H9 (cell line): ENCODE measurements at regions not wholly inside any gene's neighbourhood (a gene's known extent, or its start where the extent isn't known, plus 50 kb on each side); places are given as distances from the start of the nearest gene placed in this dataset.

Source experiments
- DNase-seq: peaks from one replicate; pipeline ENCODE4 v3.0.0-alpha.2; 2017
- H2AFZ ChIP-seq: one replicate; pipeline ENCODE4 v1.6.1; 2013; ENCODE audit warnings: mild to moderate bottlenecking, low read length, control low read depth, moderate library complexity
- H2AK5ac ChIP-seq: 2 replicates; pipeline ENCODE4 v1.6.1; 2013; ENCODE audit warnings: low read length, control low read depth, mixed read lengths; ENCODE audit not compliant: insufficient read length
- H2BK120ac ChIP-seq: one replicate; pipeline ENCODE4 v1.6.1; 2013; ENCODE audit warnings: low read depth, mild to moderate bottlenecking, low read length, control low read depth, inconsistent platforms; ENCODE audit not compliant: poor library complexity, severe bottlenecking
- H2BK12ac ChIP-seq: 2 replicates; pipeline ENCODE4 v1.6.1; 2013; ENCODE audit warnings: low read length, control low read depth, mixed read lengths, low read depth; ENCODE audit not compliant: insufficient read length
- H2BK15ac ChIP-seq: 2 replicates; pipeline ENCODE4 v1.6.1; 2013; ENCODE audit warnings: low read depth, low read length, control low read depth
- H2BK20ac ChIP-seq: one replicate; pipeline ENCODE4 v1.6.1; 2013; ENCODE audit warnings: low read depth, mild to moderate bottlenecking, low read length, control low read depth, inconsistent platforms; ENCODE audit not compliant: poor library complexity, severe bottlenecking
- H2BK5ac ChIP-seq: 2 replicates; pipeline ENCODE4 v1.6.1; 2013; ENCODE audit warnings: low read length, control low read depth, mixed read lengths; ENCODE audit not compliant: insufficient read length
- H3K14ac ChIP-seq: 2 replicates; pipeline ENCODE4 v1.6.1; 2013; ENCODE audit warnings: low read length, control low read depth; ENCODE audit not compliant: insufficient read depth
- H3K18ac ChIP-seq: 2 replicates; pipeline ENCODE4 v1.6.1; 2013; ENCODE audit warnings: low read depth, mild to moderate bottlenecking, mixed read lengths, low read length, control low read depth; ENCODE audit not compliant: insufficient read length
- H3K23ac ChIP-seq: 2 replicates; pipeline ENCODE4 v1.6.1; 2013; ENCODE audit warnings: low read length, control low read depth, mixed read lengths, low read depth; ENCODE audit not compliant: insufficient read length
- H3K23me2 ChIP-seq: 2 replicates; pipeline ENCODE4 v1.6.1; 2013; ENCODE audit warnings: low read depth, mild to moderate bottlenecking, mixed read lengths, low read length, control low read depth; ENCODE audit not compliant: insufficient read length, poor library complexity, severe bottlenecking
- H3K27ac ChIP-seq: 2 replicates; pipeline ENCODE4 v1.5.1; 2013; ENCODE audit warnings: low read length, control low read depth, mixed read lengths, low read depth; ENCODE audit not compliant: insufficient read length
- H3K27me3 ChIP-seq: 2 replicates; pipeline ENCODE4 v1.6.1; 2013; ENCODE audit warnings: low read length, control low read depth, inconsistent platforms; ENCODE audit not compliant: insufficient read depth
- H3K4ac ChIP-seq: 2 replicates; pipeline ENCODE4 v1.6.1; 2013; ENCODE audit warnings: low read depth, mild to moderate bottlenecking, control low read depth, inconsistent platforms, low read length, moderate library complexity
- H3K4me1 ChIP-seq: 2 replicates; pipeline ENCODE4 v1.6.1; 2013; ENCODE audit warnings: low read length, control low read depth, inconsistent platforms; ENCODE audit not compliant: insufficient read depth
- H3K4me2 ChIP-seq: 2 replicates; pipeline ENCODE4 v1.6.1; 2013; ENCODE audit warnings: low read length, control low read depth, mixed read lengths; ENCODE audit not compliant: insufficient read length, insufficient read depth
- H3K56ac ChIP-seq: 2 replicates; pipeline ENCODE4 v1.6.1; 2013; ENCODE audit warnings: low read depth, mild to moderate bottlenecking, mixed read lengths, low read length, control low read depth; ENCODE audit not compliant: insufficient read length
- H3K79me1 ChIP-seq: 2 replicates; pipeline ENCODE4 v1.6.1; 2013; ENCODE audit warnings: low read depth, mild to moderate bottlenecking, moderate library complexity, low read length, control low read depth, inconsistent platforms; ENCODE audit not compliant: insufficient read depth, poor library complexity, severe bottlenecking
- H3K79me2 ChIP-seq: 2 replicates; pipeline ENCODE4 v1.6.1; 2013; ENCODE audit warnings: low read length, control low read depth, inconsistent platforms; ENCODE audit not compliant: insufficient read depth
- H3K9ac ChIP-seq: 2 replicates; pipeline ENCODE4 v1.6.1; 2013; ENCODE audit warnings: low read length, control low read depth, mixed read lengths; ENCODE audit not compliant: insufficient read length; ENCODE audit errors: extremely low read depth
- H3K9me3 ChIP-seq: one replicate; pipeline ENCODE4 v1.6.1; 2013; ENCODE audit warnings: low read depth, low read length, inconsistent platforms; ENCODE audit not compliant: control insufficient read depth
- H3T11ph ChIP-seq: one replicate; pipeline ENCODE4 v1.6.1; 2013; ENCODE audit warnings: mild to moderate bottlenecking, low read length, control low read depth, inconsistent platforms
- H4K20me1 ChIP-seq: one replicate; pipeline ENCODE4 v1.6.1; 2013; ENCODE audit not compliant: control insufficient read depth, insufficient read length, insufficient read depth
- H4K5ac ChIP-seq: 2 replicates; pipeline ENCODE4 v1.6.1; 2013; ENCODE audit warnings: low read depth, mild to moderate bottlenecking, mixed read lengths, low read length, control low read depth; ENCODE audit not compliant: insufficient read length
- H4K8ac ChIP-seq: replicated peaks from 2 replicates; pipeline ENCODE4 v1.6.1; 2013; ENCODE audit warnings: low read length, control low read depth, mixed read lengths, low read depth; ENCODE audit not compliant: insufficient read length
- H4K91ac ChIP-seq: 2 replicates; pipeline ENCODE4 v1.6.1; 2013; ENCODE audit warnings: low read depth, mild to moderate bottlenecking, moderate library complexity, mixed read lengths, low read length, control low read depth; ENCODE audit not compliant: insufficient read length
- H3K27ac Mint-ChIP-seq, 3 experiments: 2 replicates in 2 of 3; 3 replicates in 1 of 3; pipeline ENCODE4 v1.8.0; 2020 to 2021; ENCODE audit warnings: mixed read lengths in 3 of 3, mild to moderate bottlenecking in 1 of 3, moderate library complexity in 1 of 3
- H3K27me3 Mint-ChIP-seq: 2 replicates; pipeline ENCODE4 v1.8.0; 2021; ENCODE audit warnings: low read depth, mild to moderate bottlenecking, moderate library complexity, mixed read lengths
- H3K36me3 Mint-ChIP-seq, 3 experiments: 2 replicates in 2 of 3; 3 replicates in 1 of 3; pipeline ENCODE4 v1.8.0; 2020 to 2021; ENCODE audit warnings: low read depth in 3 of 3, mixed read lengths in 3 of 3; ENCODE audit not compliant: insufficient read depth in 1 of 3
- H3K4me1 Mint-ChIP-seq, 2 experiments: 2 replicates each; pipeline ENCODE4 v1.8.0; 2020; ENCODE audit warnings: mixed read lengths in 2 of 2
- H3K4me3 Mint-ChIP-seq, 2 experiments: 2 replicates in 1 of 2; 3 replicates in 1 of 2; pipeline ENCODE4 v1.8.0; 2020 to 2021; ENCODE audit warnings: mild to moderate bottlenecking in 2 of 2, mixed read lengths in 2 of 2, moderate library complexity in 1 of 2
- H3K9me3 Mint-ChIP-seq, 2 experiments: 2 replicates in 1 of 2; 3 replicates in 1 of 2; pipeline ENCODE4 v1.8.0; 2020; ENCODE audit warnings: mild to moderate bottlenecking in 2 of 2, mixed read lengths in 2 of 2, moderate library complexity in 1 of 2
- CTCF ChIP-seq: fragments of 200-600 bp; sonication (generic); conservative IDR thresholded peaks from 3 replicates; pipeline ENCODE4 v1.8.0; 2021; ENCODE audit warnings: antibody characterized with exemption, mild to moderate bottlenecking
- WGBS: extraction: QIAGEN DNeasy Blood & Tissue Kit; methylation state at CpG from one replicate; pipeline ENCODE4 v1.1.7; 2013; ENCODE audit warnings: missing lambda C conversion rate, low lambda C conversion rate, mixed read lengths; ENCODE audit not compliant: insufficient read length; ENCODE audit errors: extremely low coverage; 5-methylcytosine and 5-hydroxymethylcytosine counted together

GRCh38 chr11:127452533-127452932 is 452.0 kb upstream of the KIRREL3 start:
- Histone ChIP-seq H2BK15ac (no peak overlapping the region), H3K9me3 (no peaks in the 10 kb centered on the region), H3K23me2 (no peaks in the 10 kb centered on the region), H2BK12ac (no peak overlapping the region), H3K56ac (no peak overlapping the region), H2BK5ac (no peak overlapping the region), H2AFZ (no peak overlapping the region), H4K91ac (no peak overlapping the region), H2BK120ac (no peak overlapping the region), H3K79me2 (no peaks in the 10 kb centered on the region), H4K5ac (no peak overlapping the region), H3K9ac (no peak overlapping the region), H3T11ph (no peak overlapping the region), H3K4ac (no peak overlapping the region), H4K20me1 (no peaks in the 10 kb centered on the region), H3K27ac (no peak overlapping the region), H3K79me1 (no peaks in the 10 kb centered on the region), H3K4me1 (peaks cover 5% of the 10 kb centered on the region; the same call in 1 of the 2 replicates), H2BK20ac (no peak overlapping the region), H2AK5ac (no peak overlapping the region), H3K4me2 (no peak overlapping the region), H4K8ac (no peak overlapping the region), H3K14ac (no peak overlapping the region), H3K27me3 (no peaks in the 10 kb centered on the region), H3K18ac (no peak overlapping the region), H3K23ac (no peak overlapping the region)
- TF ChIP-seq CTCF: no peak
- no peaks in the 10 kb centered on the region for H3K36me3 Mint-ChIP-seq
- no peak overlapping the region for H3K4me3 Mint-ChIP-seq
- peak overlapping the region in 1 of 3 experiments; percentile 86; a peak in 1 of 7 replicates for H3K27ac Mint-ChIP-seq
- no peaks in the 10 kb centered on the region for H3K9me3 Mint-ChIP-seq
- no CpG with 5 or more reads among the region's 5 CpGs for WGBS
- DNase-seq: no peak
- peaks cover 2% of the 10 kb centered on the region for H3K27me3 Mint-ChIP-seq
- H3K4me1 Mint-ChIP-seq: peaks cover 10 to 12% of the 10 kb centered on the region in 2 experiments
